Mesothelial cell of epicardium (in vitro differentiated cells): ENCODE measurements at regions not wholly inside any gene's neighbourhood (a gene's known extent, or its start where the extent isn't known, plus 50 kb on each side); places are given as distances from the start of the nearest gene placed in this dataset.

Experiments
- DNase-seq, 2 experiments: peaks; one replicate each; pipeline ENCODE4 v3.0.0; 2021; ENCODE audit warnings: low spot score in 2 of 2; ENCODE audit not compliant: unreplicated experiment in 2 of 2
- H3K27ac Mint-ChIP-seq: 2 replicates; pipeline ENCODE4 v1.8.0; 2021; ENCODE audit warnings: mixed read lengths
- H3K27me3 Mint-ChIP-seq: 2 replicates; pipeline ENCODE4 v1.8.0; 2021; ENCODE audit warnings: low read depth, mixed read lengths
- H3K36me3 Mint-ChIP-seq: 2 replicates; pipeline ENCODE4 v1.8.0; 2021; ENCODE audit warnings: mixed read lengths
- H3K4me1 Mint-ChIP-seq: 2 replicates; pipeline ENCODE4 v1.8.0; 2021; ENCODE audit warnings: mixed read lengths
- H3K4me3 Mint-ChIP-seq: 2 replicates; pipeline ENCODE4 v1.8.0; 2021; ENCODE audit warnings: mild to moderate bottlenecking, moderate library complexity, mixed read lengths
- H3K9me3 Mint-ChIP-seq: 2 replicates; pipeline ENCODE4 v1.8.0; 2021; ENCODE audit warnings: mixed read lengths
- CTCF ChIP-seq: fragments of 200-600 bp; sonication (generic); IDR thresholded peaks from one replicate; pipeline ENCODE4 v1.5.0; 2021; ENCODE audit warnings: antibody characterized with exemption; ENCODE audit not compliant: unreplicated experiment

- no peaks in the 10 kb centered on the region for H3K36me3 Mint-ChIP-seq
- H3K4me3 Mint-ChIP-seq = no peak overlapping the region
- peaks cover 29% of the 10 kb centered on the region for H3K27me3 Mint-ChIP-seq
- H3K4me1 Mint-ChIP-seq = no peaks in the 10 kb centered on the region
- DNase-seq = no peak
- H3K9me3 Mint-ChIP-seq = no peaks in the 10 kb centered on the region
- H3K27ac Mint-ChIP-seq = no peak overlapping the region
- TF ChIP-seq CTCF = no peak
Measured at GRCh38 chr16:49013727-49014080, 267.9 kb downstream of the CBLN1 start.

DNA sequence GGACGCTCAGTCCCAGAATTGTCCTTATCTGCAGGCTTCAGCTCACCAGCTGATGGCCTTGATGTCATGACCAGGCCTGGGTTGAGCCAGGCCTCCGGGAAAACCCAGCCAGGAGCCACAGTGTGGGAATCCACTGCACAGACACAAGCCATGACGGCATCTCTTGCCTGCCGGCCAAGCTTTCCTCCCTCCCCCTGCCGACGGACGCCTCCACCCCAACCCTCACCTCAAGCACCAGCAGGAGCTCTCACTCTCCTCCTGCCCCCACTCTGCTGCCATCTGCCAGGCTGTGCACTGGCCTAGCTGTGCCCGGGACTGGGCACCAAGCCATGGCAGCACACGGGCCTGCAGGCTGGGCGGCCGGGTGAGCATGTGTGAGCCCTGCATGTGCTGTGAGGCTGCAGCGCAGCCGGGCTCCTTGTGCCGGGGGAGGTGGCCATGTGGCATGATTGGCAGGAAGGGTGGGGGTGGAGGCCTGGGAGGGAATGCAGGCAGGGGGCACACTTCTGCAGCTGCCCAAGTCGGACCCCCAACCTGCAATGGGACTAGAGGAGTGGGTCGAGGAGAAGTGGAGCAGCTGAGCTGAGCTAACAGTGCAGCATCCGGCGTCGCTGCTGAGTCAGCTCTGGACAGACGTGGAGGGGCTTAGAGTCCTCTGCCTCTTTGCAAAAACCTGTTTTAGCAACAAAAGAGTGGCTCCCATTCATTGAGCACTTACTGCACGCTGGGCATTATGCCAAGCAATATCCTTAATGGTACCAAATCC, 268.5 kb downstream of the CBLN1 start:
- no peak overlapping the region for H3K4me3 Mint-ChIP-seq
- H3K27ac Mint-ChIP-seq = no peak overlapping the region
- DNase-seq = no peak
- no peaks in the 10 kb centered on the region for H3K4me1 Mint-ChIP-seq
- no peaks in the 10 kb centered on the region for H3K9me3 Mint-ChIP-seq
- no peak for TF ChIP-seq CTCF
- no peaks in the 10 kb centered on the region for H3K36me3 Mint-ChIP-seq
- peaks cover 29% of the 10 kb centered on the region for H3K27me3 Mint-ChIP-seq

DNA sequence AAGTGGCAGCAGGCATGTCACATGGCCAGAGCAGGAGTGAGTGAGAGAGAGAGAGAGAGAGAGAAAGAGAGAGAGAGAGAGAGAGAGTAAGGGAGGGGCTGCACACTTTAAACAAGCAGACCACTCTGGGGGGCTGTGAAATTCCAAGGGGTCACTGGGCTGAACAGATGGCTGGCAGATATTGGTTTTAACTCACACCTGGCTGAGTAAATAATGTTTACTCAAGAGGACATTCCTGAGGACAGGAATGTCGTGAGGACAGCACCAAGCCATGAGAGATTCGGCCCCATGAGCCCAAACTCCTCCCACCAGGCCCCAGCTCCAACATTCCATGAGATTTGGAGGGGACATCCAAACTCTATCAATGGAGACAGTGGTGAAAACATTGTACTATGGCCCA, 269.7 kb downstream of the CBLN1 start:
- H3K27me3 Mint-ChIP-seq = peaks cover 29% of the 10 kb centered on the region
- no peak for DNase-seq
- no peak for TF ChIP-seq CTCF
- no peaks in the 10 kb centered on the region for H3K36me3 Mint-ChIP-seq
- no peaks in the 10 kb centered on the region for H3K9me3 Mint-ChIP-seq
- H3K4me1 Mint-ChIP-seq = no peaks in the 10 kb centered on the region
- H3K27ac Mint-ChIP-seq = no peak overlapping the region
- no peak overlapping the region for H3K4me3 Mint-ChIP-seq

GRCh38 chr16:49010879-49011278, 270.8 kb downstream of the CBLN1 start:
- TF ChIP-seq CTCF = no peak
- H3K27me3 Mint-ChIP-seq = peaks cover 31% of the 10 kb centered on the region

GRCh38 chr16:49010396-49010795, 271.2 kb downstream of the CBLN1 start:
- no peaks in the 10 kb centered on the region for H3K9me3 Mint-ChIP-seq
- no peak for TF ChIP-seq CTCF
- DNase-seq = no peak
- H3K4me1 Mint-ChIP-seq = no peaks in the 10 kb centered on the region
- H3K36me3 Mint-ChIP-seq = no peaks in the 10 kb centered on the region
- H3K4me3 Mint-ChIP-seq = no peak overlapping the region
- peaks cover 31% of the 10 kb centered on the region for H3K27me3 Mint-ChIP-seq
- H3K27ac Mint-ChIP-seq = no peak overlapping the region

More at GRCh38 chr16:49010879-49011278, 270.8 kb downstream of the CBLN1 start:
- Mint-ChIP-seq H3K36me3 (no peaks in the 10 kb centered on the region), H3K4me1 (no peaks in the 10 kb centered on the region), H3K9me3 (no peaks in the 10 kb centered on the region), H3K4me3 (no peak overlapping the region), H3K27ac (no peak overlapping the region)
- DNase-seq = no peak

DNA sequence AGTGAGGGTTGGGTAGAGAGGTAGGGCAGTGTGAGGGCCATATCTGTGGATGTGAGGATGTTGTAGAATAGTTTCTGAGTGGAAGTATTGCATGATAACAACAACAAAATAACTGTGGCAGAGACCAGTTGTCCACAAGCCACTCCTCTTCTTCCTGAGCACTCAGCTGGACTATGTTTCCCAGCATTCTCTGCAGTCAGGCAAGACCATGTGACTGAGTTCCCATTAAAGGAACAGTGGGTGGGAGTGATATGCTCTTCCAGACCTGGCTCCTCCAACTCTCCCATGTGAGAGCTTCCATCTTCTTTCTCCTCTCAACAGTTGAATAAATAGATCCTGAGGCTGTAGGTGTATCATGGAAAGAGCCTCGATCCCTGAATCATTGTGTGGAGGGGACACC, 272.4 kb downstream of the CBLN1 start:
- DNase-seq = no peak
- Mint-ChIP-seq H3K4me1 (no peaks in the 10 kb centered on the region), H3K27me3 (peaks cover 20% of the 10 kb centered on the region), H3K4me3 (no peak overlapping the region), H3K36me3 (no peaks in the 10 kb centered on the region), H3K27ac (no peak overlapping the region), H3K9me3 (no peaks in the 10 kb centered on the region)
- TF ChIP-seq CTCF = no peak
